ENCODE measurements at regions not wholly inside any gene's neighbourhood (a gene's known extent, or its start where the extent isn't known, plus 50 kb on each side); places are given as distances from the start of the nearest gene placed in this dataset.

DNA sequence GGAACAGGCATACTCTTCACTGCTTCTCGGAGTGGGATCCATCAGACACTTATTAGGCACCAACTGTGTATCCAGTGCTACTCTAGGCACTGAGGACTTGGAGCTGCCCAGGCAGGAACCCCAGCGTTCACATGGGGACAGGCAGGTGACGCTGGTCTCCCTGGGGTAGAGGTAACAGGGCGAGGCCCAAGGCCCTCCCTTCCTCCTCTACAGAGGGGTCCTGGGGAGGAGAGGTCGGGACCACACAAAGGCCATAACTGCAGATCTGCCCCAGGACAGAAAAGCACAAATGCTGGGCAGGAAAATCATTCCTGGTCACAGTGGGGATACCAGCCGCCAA lies 262.2 kb downstream of the BRD1 start:
- TF ChIP-seq, protein P1, sequence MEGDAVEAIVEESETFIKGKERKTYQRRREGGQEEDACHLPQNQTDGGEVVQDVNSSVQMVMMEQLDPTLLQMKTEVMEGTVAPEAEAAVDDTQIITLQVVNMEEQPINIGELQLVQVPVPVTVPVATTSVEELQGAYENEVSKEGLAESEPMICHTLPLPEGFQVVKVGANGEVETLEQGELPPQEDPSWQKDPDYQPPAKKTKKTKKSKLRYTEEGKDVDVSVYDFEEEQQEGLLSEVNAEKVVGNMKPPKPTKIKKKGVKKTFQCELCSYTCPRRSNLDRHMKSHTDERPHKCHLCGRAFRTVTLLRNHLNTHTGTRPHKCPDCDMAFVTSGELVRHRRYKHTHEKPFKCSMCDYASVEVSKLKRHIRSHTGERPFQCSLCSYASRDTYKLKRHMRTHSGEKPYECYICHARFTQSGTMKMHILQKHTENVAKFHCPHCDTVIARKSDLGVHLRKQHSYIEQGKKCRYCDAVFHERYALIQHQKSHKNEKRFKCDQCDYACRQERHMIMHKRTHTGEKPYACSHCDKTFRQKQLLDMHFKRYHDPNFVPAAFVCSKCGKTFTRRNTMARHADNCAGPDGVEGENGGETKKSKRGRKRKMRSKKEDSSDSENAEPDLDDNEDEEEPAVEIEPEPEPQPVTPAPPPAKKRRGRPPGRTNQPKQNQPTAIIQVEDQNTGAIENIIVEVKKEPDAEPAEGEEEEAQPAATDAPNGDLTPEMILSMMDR (IDR thresholded peaks at IDR 0.05; ENCODE audit: low read length): no peak
- TF ChIP-seq EZH2 (optimal IDR thresholded peaks at IDR 0.05; ENCODE audit: low read depth, low read length) (no peak), EZH2phosphoT487 (IDR thresholded peaks at IDR 0.05; ENCODE audit: low read length) (no peak)

All from MM.1S (cell line).